Pancreas (tissue), 10 donors: ENCODE measurements at regions not wholly inside any gene's neighbourhood (a gene's known extent, or its start where the extent isn't known, plus 50 kb on each side); places are given as distances from the start of the nearest gene placed in this dataset.

ENCODE experiments used
- ATAC-seq, 4 donors: fragments of 200-7000 bp; cut with Tn5 transposase; one replicate each; pipeline versions ENCODE4 v1.8.0 to v1.9.1; 2020; ENCODE audit warnings: mild to moderate bottlenecking in 4 of 4, moderate library complexity in 4 of 4
- DNase-seq, 6 donors: peaks; one replicate each; pipeline ENCODE4 v3.0.0-alpha.2; 2020
- FAIRE-seq: peaks from 2 replicates; lab custom pipeline; 2012; peaks lifted over from hg19 to GRCh38; lab: Jason Lieb, UNC
- H3K27ac ChIP-seq, 4 donors: fragments of 200-600 bp; sonication (generic); 1 replicate in 3 of 4; 2 replicates in 1 of 4; pipeline versions ENCODE4 v1.5.0 to v1.8.0; 2020
- H3K27me3 ChIP-seq, 4 donors: fragments of 200-600 bp; one replicate each; pipeline ENCODE4 v1.8.0; 2021
- H3K36me3 ChIP-seq, 3 donors: fragments of 200-600 bp; sonication (generic) in 1 of 3; one replicate each; pipeline versions ENCODE4 v1.5.0 to v1.8.0; 2020 to 2021
- H3K4me1 ChIP-seq, 3 donors: fragments of 200-600 bp; one replicate each; pipeline ENCODE4 v1.8.0; 2021
- H3K4me3 ChIP-seq, 4 donors: fragments of 200-600 bp; sonication (generic) in 2 of 4; one replicate each; pipeline versions ENCODE4 v1.5.0 to v1.8.0; 2020 to 2021
- H3K9me3 ChIP-seq, 4 donors: fragments of 200-600 bp; one replicate each; pipeline ENCODE4 v1.8.0; 2021
- CTCF ChIP-seq, 4 donors: fragments of 200-600 bp; sonication (generic) in 3 of 4; IDR thresholded peaks; one replicate each; pipeline versions ENCODE4 v1.5.0 to v1.8.0; 2021; ENCODE audit warnings: antibody characterized with exemption in 4 of 4
- WGBS, 2 donors: extraction: QIAGEN DNeasy Blood & Tissue Kit; methylation state at CpG; one replicate each; pipeline ENCODE4 v1.1.7; 2013; 5-methylcytosine and 5-hydroxymethylcytosine counted together
- intact Hi-C, 3 donors: fragments of 100-400 bp; cut with DNase I; formaldehyde crosslinking; loops; one replicate each; pipeline versions ENCODE4 v1.11.1 to v1.14.2; 2022
- donor health status: healthy with polysubstance abuse.
- donor health status: DM: no; HTN: no; CAD: no; lungs with moderate emphysema.
- donor health status: DM: no; HTN: no; CAD: no.
- donor health status: control.
- donor health status: control.
- donor health status: Bipolar disorder and iron deficiency.
- donor health status: DM: yes; HTN: yes; CAD: no.
- donor health status: DM: no; HTN: no; CAD: no.
- donor health status: DM: no; HTN: no; CAD: no.
- donor health status: DM: yes; HTN: yes; CAD: no.

DNA sequence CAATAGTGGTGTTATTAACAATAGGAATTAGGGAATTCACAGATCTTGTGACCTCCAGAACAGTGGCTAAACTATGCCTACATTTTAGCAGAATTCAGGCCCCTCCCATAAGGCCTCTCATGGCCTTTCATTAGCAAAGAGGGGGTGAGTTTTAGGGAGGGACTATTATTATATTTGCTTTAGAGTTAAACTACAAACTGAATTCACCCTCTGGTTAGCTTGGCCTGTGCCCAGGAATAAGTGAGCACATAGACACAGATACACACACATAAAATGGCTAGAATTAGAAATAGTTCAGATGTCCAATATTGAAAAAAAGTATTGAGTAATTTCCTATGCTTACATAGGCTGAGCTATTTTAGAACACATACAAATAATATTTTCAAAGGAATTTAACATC lies 818.8 kb upstream of the COBL start:
- H3K27me3 ChIP-seq = no peaks in the 10 kb centered on the region
- no peaks in the 10 kb centered on the region for H3K4me1 ChIP-seq
- intact Hi-C loops = no loop called here
- no peak overlapping the region for H3K27ac ChIP-seq
- DNase-seq = no peak
- ATAC-seq = no peak
- no peaks in the 10 kb centered on the region for H3K36me3 ChIP-seq
- no peaks in the 10 kb centered on the region for H3K9me3 ChIP-seq
- TF ChIP-seq CTCF (IDR thresholded peaks at IDR 0.05) = no peak
- no peak overlapping the region for H3K4me3 ChIP-seq
- no peak for FAIRE-seq

- ATAC-seq (no peak), FAIRE-seq (no peak), DNase-seq (no peak)
- no peak overlapping the region for H3K4me3 ChIP-seq
- 61 to 71% methylated on average over 3 of the region's 3 CpGs for WGBS, 2 donors
- no peak overlapping the region for H3K27ac ChIP-seq
- intact Hi-C loops = no loop called here
- no peak for TF ChIP-seq CTCF (IDR thresholded peaks at IDR 0.05)
- no peaks in the 10 kb centered on the region for H3K4me1 ChIP-seq
- no peaks in the 10 kb centered on the region for H3K27me3 ChIP-seq
- H3K36me3 ChIP-seq = no peaks in the 10 kb centered on the region
- no peaks in the 10 kb centered on the region for H3K9me3 ChIP-seq
Observed at GRCh38 chr7:52129278-52129677, 812.7 kb upstream of the COBL start.

DNA sequence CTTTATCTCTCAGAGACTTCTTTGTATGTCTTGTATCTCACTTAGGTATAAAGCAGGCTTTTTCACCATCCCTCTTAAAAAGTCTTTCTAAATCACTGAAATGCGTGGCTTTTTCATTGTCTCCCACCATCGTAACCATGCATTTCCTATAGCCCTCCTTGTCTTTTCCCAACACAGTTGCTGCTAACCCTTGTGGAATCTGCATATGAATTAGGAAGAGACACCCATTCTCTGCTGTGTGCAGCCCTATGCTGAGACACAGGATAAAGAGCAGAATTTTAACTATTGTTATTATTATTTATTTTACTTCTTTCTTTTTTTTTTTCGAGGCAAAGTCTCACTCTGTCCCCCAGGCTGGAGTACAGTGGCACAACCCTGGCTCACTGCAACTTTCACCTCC lies 804.3 kb upstream of the COBL start:
- WGBS, 2 donors = 41 to 48% methylated on average over 3 of the region's 3 CpGs
- no peak overlapping the region for H3K4me3 ChIP-seq
- no peak for TF ChIP-seq CTCF (IDR thresholded peaks at IDR 0.05)
- H3K4me1 ChIP-seq = no peaks in the 10 kb centered on the region
- H3K27ac ChIP-seq = no peak overlapping the region
- no peaks in the 10 kb centered on the region for H3K36me3 ChIP-seq
- intact Hi-C loops = no loop called here
- ATAC-seq (no peak), FAIRE-seq (no peak), DNase-seq (no peak)
- H3K9me3 ChIP-seq = no peaks in the 10 kb centered on the region
- H3K27me3 ChIP-seq = no peaks in the 10 kb centered on the region

DNA sequence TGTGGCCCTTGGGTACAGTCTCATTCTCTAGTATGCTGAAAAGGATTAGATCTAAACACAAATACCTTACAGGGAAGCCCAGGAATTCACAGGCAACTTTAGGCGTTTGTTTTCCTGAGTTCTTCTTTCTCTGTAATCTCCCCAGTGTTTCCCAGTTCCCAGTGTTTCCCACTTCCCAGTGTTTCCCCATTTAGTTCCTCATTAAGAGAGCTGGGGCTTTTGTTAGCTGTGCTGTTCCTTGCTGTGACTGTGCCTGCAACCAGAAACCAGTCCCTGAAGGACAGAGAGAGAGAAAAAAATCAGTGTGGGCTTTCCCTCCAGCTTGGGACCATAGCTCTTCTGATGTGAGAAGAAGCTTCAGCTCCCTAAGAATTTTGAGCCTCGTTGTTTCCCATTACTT lies 802.9 kb upstream of the COBL start:
- no peak for FAIRE-seq

DNA sequence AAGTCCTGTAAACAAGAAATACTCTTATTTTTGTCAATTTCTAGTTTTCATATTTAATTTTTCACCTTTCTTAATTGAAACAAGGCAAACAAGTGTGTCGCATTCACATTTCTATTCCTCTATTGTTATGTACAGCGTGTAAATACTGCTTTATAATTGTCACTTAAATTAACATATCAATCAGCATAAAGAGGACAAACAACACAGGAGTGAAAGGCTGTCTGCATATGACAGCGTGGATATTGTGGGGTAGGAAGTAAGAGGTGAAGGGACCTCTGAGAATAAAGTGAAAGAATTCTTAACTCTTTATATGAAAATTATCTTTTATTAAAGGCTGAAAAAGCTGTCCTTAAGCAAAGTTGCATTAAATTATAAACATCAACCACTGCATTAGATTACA lies 797.9 kb upstream of the COBL start:
- FAIRE-seq (no peak), ATAC-seq (no peak), DNase-seq (no peak)
- no peaks in the 10 kb centered on the region for H3K4me1 ChIP-seq
- H3K27ac ChIP-seq = no peak overlapping the region
- intact Hi-C loops = no loop called here
- H3K9me3 ChIP-seq = no peaks in the 10 kb centered on the region
- no peak for TF ChIP-seq CTCF (IDR thresholded peaks at IDR 0.05)
- H3K27me3 ChIP-seq = no peaks in the 10 kb centered on the region
- no peaks in the 10 kb centered on the region for H3K36me3 ChIP-seq
- 46 to 52% methylated on average over 3 of the region's 3 CpGs for WGBS, 2 donors
- no peak overlapping the region for H3K4me3 ChIP-seq

More for the DNA sequence above, 802.9 kb upstream of the COBL start:
- no peak for TF ChIP-seq CTCF (IDR thresholded peaks at IDR 0.05)
- Histone ChIP-seq H3K4me3 (no peak overlapping the region), H3K4me1 (no peaks in the 10 kb centered on the region), H3K9me3 (no peaks in the 10 kb centered on the region), H3K27ac (no peak overlapping the region), H3K27me3 (no peaks in the 10 kb centered on the region), H3K36me3 (no peaks in the 10 kb centered on the region)
- DNase-seq (no peak), ATAC-seq (no peak)
- intact Hi-C loops = no loop called here
- WGBS, 2 donors = 17 to 21% methylated on average over 2 of the region's 2 CpGs
